ENCODE measurements at regions not wholly inside any gene's neighbourhood (a gene's known extent, or its start where the extent isn't known, plus 50 kb on each side); places are given as distances from the start of the nearest gene placed in this dataset.
A peak's percentile ranks its signal among the peaks of the same experiment; 100 is the strongest.
"Not testable (repeated sequence)": the region's sequence is repeated elsewhere in the genome, so short reads cannot be mapped to it uniquely, and the experiment has no call there.

- no peak for DNase-seq
Observed at GRCh38 chrX:21225643-21226042, 148.6 kb upstream of the CNKSR2 start.

DNA sequence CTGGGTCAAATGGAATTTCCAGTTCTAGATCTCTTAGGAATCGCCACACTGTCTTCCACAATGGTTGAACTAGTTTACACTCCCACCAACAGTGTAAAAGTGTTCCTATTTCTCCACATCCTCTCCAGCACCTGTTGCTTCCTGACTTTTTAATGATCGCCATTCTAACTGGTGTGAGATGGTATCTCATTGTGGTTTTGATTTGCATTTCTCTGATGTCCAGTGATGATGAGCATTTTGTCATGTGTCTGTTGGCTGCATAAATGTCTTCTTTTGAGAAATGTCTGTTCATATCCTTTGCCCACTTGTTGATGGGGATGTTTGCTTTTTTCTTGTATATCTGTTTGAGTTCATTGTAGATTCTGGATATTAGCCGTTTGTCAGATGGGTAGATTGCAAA is 145.2 kb upstream of the CNKSR2 start:
- DNase-seq: not testable (repeated sequence)

- DNase-seq: peak in 1 of 2 experiments; percentile 23
Observed at GRCh38 chrX:21255032-21255618, 119.1 kb upstream of the CNKSR2 start.

DNA sequence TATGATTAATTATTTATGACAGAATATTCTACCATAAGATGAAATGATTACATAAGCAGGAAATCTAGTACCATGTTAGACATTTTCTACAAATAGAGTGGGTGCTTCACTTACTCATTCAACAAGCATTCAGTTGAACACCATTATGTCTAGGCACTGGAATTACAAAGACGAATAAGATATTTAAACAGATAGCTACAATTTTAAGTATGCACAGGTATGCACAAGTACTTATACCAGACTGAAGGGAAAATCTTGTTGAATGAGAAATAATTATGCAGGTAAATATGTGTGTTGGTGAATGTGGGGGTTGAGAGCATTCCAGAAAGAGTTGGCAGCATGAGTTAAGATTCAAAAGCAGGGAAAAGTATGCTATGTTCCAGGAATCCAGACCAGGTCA is 107.3 kb upstream of the CNKSR2 start:
- DNase-seq: no peak

DNA sequence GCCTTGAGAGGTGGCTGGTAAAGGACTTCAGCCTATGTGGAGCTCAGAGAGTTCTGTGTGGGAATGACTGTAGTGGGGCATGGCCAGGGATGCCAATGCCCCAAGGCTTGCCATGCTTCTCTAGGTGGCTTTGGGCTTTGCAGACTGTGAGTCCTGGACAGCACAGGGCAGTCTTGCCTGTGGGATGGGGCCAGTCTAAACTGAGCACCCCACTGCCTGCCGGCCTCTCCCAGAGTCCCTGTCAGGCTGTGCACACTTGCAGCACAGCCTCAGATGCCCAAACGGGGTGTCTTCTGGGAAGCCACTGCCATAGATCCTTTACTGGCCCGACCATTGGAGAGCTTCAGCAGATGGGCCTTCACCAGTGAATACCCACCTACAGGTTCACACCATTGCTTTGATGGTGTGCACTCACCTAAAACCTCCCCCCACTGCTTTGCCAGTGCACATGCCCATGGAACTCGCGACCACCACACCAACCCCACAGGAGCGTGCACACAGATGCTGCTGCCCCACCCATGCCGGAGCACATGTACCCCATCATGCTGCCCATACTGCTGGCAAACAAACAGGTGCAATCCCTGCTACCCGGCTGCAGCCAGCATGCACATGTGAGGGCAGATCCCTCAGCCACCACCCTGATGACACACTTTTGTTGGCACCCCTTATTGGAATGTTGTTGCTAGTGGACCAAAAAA is 97.3 kb upstream of the CNKSR2 start:
- DNase-seq: no peak

- DNase-seq: no peak
Observed at GRCh38 chrX:21289232-21289631, 85.0 kb upstream of the CNKSR2 start.

- no peak for DNase-seq
Observed at GRCh38 chrX:21295246-21295820, 78.9 kb upstream of the CNKSR2 start.

DNA sequence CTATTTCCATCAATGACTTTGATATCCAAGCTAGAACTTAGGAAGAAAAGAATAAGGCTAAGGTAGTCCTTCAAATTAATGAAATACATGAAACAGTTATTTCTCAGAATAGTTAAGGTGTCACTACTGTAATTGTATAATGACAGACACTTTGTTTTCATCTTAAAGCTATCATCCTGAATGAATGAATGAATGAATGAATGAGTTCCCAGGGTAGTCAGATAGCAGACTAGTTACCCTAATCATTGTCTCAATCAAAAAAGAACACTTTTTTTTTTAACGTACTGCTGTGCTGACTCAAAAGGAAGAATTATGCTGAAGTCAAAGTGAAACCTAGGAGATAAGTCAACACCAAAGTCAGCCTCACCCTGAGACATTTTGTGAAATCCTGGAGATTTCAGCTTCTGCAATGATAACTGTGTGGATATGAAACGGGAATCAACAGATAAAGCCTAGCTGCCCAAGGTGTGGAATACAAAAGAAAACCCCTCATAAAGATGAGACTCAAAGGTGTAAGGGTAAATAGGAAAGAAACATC is 68.3 kb upstream of the CNKSR2 start:
- no peak for DNase-seq

DNA sequence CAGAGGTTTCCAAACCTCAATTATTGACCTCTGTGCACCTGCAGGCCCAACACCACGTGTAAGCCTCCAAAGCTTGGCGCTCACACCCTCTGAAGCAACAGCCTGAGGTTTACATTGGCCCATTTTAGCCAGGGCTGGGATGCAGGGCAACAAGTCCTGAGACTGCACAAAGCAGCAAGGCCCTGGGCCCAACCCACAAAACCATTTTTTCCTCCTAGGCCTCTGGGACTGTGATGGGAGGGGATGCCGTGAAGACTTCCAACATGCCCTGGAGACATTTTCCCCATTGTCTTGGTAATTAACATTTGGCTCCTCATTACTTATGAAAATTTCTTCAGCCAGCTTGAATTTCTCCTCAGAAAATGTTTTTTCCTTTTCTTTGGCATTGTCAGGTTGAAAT is 54.9 kb upstream of the CNKSR2 start:
- no peak for DNase-seq

All from NCI-H446 (cell line).